ENCODE measurements at regions not wholly inside any gene's neighbourhood (a gene's known extent, or its start where the extent isn't known, plus 50 kb on each side); places are given as distances from the start of the nearest gene placed in this dataset.

DNA sequence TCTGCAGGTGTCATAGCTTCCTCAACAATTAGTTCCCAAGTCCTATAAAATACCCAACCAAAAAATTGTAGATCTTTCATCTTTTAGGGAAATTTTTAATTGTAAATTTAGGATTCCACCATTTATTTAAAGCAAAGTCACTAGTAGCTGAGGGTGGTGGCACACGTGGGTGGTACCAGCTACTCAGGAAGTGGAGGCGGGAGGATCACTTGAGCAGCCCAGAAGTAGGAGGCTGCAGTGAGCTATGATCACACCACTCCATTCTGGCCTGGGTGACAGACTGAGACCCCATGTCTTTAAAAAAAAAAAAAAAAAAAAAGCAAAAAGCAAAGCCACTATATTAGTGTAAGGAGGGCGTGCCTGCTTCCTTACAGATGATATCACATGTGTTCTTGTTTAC is 60.3 kb upstream of the GREB1L start:
- TF ChIP-seq, protein P1, sequence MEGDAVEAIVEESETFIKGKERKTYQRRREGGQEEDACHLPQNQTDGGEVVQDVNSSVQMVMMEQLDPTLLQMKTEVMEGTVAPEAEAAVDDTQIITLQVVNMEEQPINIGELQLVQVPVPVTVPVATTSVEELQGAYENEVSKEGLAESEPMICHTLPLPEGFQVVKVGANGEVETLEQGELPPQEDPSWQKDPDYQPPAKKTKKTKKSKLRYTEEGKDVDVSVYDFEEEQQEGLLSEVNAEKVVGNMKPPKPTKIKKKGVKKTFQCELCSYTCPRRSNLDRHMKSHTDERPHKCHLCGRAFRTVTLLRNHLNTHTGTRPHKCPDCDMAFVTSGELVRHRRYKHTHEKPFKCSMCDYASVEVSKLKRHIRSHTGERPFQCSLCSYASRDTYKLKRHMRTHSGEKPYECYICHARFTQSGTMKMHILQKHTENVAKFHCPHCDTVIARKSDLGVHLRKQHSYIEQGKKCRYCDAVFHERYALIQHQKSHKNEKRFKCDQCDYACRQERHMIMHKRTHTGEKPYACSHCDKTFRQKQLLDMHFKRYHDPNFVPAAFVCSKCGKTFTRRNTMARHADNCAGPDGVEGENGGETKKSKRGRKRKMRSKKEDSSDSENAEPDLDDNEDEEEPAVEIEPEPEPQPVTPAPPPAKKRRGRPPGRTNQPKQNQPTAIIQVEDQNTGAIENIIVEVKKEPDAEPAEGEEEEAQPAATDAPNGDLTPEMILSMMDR (IDR thresholded peaks at IDR 0.05): no peak
- TF ChIP-seq POLR2A (IDR thresholded peaks at IDR 0.05): no peak

All from thyroid gland (tissue), 4 donors.